Stimulated activated CD4-positive, alpha-beta T cell treated with anti-CD3 and anti-CD28 coated beads, Interleukin-15, amount 100 ng/mL, for 48 hours (primary cell): ENCODE measurements at regions not wholly inside any gene's neighbourhood (a gene's known extent, or its start where the extent isn't known, plus 50 kb on each side); places are given as distances from the start of the nearest gene placed in this dataset.
A peak's percentile ranks its signal among the peaks of the same experiment; 100 is the strongest.
"Not testable (repeated sequence)": the region's sequence is repeated elsewhere in the genome, so short reads cannot be mapped to it uniquely, and the experiment has no call there.

ENCODE experiments used
- DNase-seq, 2 donors: peaks; one replicate each; pipeline ENCODE4 v3.0.0-alpha.2; 2020; ENCODE audit warnings: low read depth in 2 of 2

DNA sequence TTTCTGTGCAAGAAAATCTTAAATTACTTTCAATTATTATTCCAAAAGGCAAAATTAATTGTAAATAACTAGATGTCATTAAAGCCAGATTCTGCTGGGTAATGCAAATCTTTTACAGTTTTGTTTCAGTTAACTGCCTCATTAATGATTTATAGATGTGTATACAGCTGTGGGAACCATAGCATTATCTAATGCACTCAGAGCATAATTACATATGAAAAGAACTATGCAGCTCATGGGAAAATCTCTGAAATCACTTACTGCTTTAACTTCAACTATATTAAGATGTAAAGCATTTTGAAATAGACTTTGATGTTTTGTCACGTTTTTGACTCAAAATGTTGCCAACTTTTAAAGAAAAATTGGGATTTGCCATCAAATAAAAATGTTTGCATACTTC, 630.3 kb upstream of the KLHL4 start:
- no peak for DNase-seq

DNA sequence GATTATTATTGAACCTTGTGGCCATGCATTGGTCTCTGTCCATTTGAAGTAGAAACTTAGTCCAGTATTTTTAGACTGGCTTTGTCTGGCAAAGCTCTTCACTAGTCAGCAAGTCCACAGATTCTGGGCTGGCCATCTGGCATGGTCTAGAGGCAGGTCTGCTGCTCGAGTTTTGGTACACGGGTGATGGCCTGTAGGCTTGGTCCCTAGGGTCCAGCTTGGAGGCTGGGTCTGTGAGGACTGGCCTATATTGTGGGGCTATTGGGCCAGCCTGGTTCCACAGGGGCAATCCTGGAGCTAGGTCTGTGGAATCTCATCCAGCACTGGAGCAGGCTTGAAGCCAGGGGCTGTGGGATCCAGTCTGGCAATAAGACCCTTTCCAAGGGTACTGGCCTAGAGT, 607.6 kb upstream of the KLHL4 start:
- DNase-seq: no peak

DNA sequence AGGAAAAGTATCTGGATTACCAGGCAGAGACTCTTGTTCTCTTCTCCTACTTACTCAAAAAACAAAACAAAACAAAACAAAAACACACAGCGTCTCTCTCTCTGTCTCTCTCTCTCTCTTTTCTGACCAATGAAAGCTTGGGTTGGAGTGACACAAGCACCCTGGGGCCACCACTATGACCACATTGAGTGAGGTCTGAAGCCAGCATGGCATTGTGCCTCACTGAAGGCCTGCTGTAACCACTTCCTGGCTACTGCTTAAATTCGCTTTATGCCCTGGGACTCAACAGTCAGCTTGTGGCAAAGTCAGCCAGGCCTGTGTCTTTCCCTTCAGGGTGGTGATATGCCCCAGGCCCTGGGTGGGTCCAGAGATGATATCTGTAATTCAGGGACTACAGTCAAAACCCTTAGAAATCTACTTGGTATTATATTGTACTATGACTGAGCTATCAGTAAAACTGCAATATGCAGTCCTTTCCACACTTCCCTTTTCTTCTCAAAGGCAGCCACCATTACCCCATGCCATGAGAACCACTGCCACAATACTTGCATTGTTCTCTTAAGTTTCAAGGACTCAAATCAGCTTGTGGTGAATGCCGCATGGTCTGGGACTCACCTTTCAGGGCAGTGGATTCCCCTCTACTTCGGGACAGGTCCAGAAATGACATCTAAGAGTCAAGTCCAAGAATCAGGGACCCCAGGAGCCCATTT, 606.8 kb upstream of the KLHL4 start:
- DNase-seq: no peak

DNA sequence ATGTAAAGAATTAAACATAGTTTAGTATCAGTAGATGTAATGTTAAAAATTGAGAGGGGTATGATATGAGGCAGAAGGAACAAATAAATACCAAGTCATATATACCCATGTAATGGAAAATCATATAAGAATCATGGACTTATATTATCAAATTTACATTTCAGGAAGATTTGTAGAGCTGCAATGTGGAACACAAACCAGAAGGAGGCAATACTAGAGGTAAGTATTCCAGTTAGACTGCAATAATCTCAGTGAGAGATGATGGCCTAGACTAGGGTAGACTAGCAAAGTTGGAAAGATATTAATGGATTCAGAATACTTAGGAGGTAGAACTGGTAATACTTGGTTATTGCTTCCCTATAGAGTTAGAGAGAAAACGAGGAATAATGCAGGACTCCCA, 603.0 kb upstream of the KLHL4 start:
- no peak for DNase-seq

DNA sequence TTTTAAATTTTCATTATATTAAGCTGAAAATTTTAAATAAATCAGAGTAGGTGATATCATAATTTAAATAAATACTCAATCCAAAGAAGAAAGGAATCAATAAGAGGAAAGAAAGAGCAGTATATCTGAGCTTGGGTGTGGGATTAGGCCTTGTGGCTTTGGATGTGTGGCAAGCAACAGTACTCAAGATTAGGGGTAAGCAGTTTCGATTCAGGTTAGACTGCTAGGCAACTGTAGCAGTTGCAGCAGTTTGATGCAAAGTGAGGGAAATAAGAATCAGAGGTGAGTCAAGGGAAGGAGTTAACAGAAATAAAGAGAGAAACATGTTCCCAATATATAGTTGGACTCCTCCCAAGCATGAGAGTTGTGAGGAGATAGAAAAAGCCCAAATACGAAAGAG, 599.6 kb upstream of the KLHL4 start:
- DNase-seq: no peak

DNA sequence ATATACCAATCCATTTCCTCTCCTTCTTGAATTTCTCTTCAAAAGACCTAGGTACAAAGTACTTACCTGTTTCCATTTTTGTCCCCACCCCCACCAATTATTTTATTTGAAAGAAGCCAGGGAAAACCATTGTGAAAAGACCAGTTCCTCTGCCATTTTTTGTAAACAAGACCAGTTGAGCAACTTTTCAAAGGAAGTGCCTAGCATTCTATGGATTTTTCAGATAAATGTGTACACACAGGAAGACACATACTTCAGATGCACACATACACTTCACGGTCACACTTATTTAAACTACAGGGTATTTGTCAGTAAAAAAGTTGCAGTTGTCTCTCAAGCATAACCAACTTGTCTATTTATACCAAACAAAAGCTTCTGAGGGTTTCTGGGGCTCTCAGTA, 587.2 kb upstream of the KLHL4 start:
- no peak for DNase-seq

DNA sequence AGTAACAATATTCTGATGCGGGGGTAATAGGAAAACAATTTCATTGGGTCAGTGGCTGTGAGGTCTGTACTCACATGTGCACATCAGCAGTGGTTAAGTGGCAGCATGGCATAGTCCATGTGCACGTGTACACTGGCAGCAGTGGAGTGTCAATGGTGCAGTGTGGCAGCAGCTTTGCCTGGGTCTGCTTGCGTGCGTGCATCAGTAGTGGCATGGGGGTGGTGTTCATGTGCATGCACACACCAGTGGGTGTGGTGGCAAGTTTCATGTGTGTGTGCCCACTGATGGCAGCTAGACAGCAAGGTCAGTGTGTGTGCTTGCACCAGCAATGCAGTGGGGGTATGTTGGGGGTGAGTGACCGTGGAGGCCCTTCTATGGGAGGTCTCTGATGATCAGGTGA, 581.6 kb upstream of the KLHL4 start:
- no peak for DNase-seq

DNA sequence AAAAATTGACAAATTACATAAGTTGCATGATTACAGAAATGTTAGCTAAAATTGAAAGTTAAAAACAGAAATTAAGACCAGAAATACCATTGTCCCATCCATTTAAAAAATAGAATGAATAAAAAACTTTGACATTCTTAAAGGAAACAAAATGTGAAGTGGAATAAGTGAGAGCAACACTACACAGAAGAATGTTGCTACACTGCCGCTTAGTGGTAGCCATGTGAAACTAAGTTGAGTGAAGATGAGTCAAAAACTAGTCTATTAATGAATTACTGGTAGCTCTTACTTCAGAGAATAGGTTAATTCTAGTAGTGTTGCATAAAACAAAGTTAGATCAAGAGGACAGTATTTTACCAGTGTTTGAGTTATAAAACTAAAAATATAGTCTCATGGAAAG, 571.0 kb upstream of the KLHL4 start:
- peak in 1 of 2 donors; percentile 0 for DNase-seq

DNA sequence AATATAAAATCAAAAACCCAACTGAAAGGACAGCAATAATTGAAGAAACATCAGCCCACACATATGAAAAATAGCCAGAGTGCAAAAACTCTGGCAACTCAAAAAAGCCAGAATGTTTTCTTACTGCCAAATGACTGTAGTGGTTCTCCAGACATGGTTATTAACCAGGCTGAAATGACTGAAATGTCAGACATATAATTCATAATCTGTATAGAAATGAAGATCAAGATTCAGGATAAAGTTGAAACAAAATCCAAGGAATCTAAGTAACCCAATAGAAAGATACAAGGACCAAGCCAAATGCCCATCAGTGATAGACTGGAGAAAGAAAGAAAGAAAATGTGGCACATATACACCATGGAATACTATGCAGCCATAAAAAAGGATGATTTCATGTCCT, 553.3 kb upstream of the KLHL4 start:
- DNase-seq: no peak

DNA sequence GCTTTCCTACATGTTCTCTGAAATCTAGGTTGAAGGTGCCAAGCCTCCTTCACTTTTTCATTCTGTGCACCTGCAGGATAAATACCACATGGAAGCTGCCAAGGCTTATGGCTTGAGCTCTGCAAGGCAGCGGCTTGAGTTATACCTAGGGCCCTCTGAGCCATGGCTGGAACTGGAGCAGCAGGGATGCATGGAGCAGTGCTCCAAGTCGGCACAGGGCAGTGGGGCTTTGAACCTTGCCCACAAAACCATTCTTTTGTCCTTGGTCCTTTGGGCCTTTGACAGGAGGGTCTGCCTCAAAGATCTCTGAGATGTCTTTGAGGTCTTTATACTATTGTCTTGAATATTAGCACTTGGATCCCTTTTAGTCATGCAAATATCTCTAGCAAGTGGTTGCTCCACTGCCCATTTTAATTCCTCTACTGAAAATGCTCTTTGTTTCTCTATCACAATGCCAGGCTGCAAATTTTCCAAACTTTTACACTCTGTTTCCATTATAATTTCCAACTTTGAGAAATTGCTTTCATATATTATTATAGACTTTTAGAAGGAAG, 536.2 kb upstream of the KLHL4 start:
- no peak for DNase-seq

DNA sequence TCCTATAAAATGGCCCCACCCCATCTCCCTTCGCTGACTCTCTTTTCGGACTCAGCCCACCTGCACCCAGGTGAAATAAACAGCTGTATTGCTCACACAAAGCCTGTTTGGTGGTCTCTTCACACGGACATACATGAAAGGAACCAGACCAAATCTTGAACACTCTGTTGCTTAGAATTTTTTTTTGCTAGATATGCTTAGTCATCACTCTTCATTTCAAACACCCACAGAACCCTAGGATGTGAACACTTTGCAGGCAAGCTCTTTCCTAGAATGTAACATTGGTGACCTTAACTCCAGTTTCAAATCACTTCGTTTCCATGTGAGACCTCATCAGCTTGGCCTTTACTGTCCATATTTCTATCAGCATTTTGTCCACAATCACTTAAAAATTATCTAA, 530.3 kb upstream of the KLHL4 start:
- not testable (repeated sequence) for DNase-seq

DNA sequence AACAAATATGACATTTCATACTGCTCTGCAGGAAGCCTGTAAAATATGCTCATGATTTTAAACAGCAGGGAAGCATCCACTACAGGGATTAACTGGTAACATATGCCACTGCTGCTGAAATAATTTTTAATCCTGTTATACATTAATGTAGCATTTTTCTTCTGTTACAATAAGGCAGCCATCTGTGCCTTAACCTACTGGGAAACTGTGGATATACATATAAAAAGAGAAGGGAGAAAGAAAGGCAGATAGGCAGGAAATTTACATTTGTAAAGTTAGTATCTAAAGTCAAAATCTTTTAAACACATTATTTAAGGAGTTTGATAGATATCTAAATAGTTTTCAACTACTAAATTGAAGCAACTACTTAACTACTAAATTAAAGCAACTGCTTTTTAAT, 514.6 kb upstream of the KLHL4 start:
- no peak for DNase-seq

DNA sequence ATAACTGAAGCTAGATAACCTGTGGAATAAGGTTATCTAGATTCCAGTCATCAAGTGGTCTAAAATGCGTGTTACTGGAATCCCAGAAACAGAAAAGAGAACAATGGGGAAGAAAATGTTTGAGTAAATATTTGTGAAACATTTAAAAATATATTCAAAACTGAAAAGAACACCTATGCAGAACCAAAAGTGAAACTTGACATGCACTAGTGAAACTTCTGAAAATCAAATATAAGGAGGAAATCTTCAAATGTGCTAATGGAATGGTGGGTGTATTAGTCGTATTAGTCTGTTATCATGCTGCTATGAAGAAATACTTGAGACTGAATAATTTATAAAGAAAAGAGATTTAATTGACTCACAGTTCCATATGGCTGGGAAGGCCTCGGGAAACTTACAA, 512.4 kb upstream of the KLHL4 start:
- no peak for DNase-seq

DNA sequence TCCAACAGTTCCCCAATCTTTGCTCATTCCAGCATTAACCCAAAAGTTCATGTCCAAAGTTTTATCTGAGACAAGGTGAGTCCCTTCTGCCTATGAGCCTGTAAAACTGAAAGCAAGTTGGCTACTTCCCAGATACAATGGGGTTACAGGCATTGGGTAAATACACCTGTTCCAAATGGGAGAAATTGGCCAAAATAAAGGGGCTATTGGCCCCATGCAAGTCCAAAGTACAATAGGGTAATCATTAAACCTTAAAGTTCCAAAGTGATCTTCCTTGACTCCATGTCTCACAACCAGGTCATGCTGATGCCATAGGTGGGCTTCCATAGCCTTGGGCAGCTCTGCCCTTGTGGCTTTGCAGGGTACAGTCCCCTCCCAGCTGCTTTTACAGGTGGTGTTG, 511.7 kb upstream of the KLHL4 start:
- no peak for DNase-seq

DNA sequence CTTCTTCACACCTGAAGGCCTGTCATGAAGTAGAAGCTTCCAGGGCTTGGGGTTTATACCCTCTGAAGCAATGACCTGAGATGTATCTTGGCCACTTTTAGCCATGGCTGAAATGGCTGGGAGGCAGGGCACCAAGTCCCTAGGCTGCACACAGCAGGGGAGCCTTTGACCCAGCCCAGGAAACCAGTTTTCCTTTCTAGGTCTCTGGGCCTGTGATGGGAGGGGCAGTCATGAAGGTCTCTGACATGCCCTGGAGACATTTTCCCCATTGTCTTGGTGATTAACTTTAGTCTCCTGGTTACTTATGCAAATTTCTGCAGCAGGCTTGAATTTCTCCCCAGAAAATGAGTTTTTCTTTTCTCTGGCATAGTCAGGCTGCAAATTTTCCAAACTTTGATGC, 511.0 kb upstream of the KLHL4 start:
- no peak for DNase-seq

DNA sequence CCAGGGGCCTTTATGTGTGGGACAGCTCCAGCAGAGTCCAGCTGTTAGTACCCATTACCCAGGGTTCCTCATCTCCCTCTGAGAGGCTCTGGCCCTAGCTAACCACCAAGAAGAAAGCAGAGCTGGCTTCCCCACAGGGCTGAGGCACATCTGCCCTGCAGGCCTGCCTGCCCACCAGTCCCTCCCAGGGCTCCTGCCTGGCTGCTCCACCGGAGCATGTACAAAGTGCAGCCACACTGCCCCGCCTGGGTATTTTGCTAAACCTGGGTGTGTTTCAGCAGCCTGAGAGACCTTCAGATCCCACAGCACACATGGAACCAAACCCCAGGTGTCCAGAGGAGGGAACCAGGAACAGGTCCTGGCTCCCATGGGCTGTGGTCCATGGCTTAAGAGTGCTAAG, 500.4 kb upstream of the KLHL4 start:
- DNase-seq: no peak

DNA sequence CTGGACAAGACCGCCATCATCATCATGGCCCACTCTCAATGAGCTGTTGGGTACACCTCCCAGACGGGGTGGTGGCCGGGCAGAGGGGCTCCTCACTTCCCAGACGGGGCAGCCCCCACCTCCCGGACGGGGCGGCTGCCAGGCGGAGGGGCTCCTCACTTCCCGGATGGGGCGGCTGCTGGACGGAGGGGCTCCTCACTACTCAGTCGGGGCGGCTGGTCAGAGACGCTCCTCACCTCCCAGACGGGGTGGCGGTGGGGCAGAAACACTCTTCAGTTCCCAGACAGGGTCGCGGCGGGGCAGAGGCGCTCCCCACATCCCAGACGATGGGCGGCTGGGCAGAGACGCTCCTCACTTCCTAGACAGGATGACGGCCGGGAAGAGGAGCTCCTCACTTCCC, 484.5 kb upstream of the KLHL4 start:
- not testable (repeated sequence) for DNase-seq

DNA sequence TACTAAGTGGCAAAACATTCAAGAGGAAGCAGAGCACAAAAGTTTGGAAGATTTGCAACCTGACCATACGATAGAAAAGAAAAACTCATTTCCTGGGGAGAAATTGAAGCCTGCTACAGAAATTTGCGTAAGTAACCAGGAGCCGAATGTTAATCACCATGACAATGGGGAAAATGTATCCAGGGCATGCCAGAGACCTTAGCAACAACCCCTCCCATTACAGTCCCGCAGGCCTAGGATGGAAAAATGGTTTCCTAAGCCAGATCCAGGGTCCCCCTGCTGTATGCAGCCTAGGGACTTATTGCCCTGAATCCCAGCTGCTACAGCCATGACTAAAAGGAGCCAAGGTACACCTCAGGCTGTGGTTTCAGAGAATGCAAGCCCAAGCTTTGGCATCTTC, 472.2 kb upstream of the KLHL4 start:
- DNase-seq: no peak

DNA sequence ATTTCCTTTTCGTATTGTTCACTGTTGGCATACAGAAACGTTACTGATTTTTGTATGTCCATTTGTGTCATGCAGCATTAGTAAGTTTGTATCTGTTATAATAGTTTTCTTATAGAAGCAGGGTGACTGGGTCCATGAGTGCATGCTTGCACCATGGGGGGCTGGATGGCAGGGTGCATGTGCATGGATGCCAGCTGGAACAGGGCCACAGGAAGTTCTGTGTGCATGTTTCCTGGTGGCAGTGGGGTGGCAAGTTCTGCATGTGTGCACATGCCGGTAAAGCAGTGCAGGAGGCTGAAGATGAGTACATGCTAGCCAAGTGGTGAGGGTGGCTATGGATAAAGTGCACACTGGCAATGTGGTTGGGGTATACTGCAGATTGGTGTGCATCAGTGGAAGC, 468.0 kb upstream of the KLHL4 start:
- DNase-seq: no peak

DNA sequence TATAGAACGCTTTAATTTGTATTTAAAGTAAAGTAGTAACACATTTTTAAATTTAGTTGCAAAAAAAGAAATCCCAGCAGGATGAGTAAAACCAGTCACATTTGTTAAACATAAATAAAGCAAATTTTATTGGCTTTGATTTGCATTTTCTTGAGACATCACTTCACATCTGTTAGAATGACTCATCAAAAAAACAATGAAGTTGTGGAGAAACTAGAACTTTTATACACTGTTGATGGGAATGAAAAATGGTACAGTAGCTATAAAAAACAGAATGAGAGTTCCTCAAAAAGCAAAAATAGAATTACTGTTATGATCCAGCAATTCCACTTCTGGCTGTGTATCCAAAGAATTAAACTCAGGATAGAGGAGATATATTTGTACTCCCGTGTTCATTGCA, 454.0 kb upstream of the KLHL4 start:
- no peak for DNase-seq

DNA sequence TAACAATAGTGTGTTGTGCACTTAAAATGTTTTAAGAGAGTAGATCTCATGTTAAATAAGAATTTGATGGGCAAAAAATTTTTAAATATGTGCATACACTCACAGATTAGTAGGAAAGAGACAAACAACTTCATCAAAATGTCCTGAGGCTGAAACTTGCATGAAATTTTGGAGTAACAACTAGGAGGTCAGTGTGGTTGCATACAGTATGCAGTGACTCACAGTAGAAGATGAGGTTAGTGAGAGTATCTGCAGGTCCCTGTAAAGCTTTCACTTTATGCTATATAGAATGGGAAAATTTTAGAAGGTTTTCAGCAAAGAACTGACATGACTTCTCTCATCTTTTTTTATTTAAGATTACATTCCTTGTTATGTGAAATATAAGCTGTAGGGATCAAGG, 453.1 kb upstream of the KLHL4 start:
- DNase-seq: no peak

DNA sequence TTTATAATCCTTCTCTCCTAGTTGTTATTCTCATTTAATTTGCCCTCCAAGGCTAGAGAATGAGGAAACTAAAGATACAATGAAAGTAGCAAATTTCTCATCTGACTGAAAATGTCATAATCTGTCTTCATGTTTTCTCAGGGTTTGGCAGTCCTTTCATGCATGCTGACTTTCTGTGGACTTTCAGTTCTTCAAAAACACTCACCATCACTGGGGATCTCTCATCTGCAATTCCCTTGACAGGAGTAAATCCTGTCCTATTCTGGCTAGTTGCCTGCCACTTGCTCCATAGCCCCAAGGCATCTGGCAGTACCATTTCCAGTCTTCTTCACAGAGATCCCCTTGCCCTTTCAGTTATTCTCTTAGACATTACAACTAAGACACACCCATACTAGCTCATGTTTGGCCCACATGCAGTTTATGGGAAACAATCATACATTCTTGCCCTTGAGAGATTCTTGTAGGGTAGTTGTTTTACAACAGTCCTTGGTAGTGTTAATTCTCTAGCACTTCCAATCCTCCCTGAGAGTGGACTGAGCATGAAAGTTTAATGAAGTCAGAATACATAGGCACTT, 449.7 kb upstream of the KLHL4 start:
- DNase-seq: no peak

DNA sequence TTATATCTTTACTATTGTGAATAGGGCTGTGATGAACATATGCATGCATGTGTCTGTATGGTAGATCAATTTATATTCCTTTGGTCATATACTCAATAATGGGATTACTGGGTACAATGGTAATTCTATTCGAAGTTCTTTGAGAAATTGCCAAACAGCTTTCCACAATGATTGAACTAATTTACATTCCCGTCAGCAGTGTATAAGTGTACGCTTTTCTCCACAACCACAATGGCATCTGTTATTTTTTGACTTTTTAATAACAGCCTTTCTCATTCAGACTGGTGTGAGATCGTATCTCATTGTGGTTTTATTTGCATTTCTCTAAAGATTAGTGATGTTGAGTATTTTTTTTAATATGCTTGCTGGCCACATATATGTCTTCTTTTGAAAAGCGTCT, 439.4 kb upstream of the KLHL4 start:
- DNase-seq: no peak

DNA sequence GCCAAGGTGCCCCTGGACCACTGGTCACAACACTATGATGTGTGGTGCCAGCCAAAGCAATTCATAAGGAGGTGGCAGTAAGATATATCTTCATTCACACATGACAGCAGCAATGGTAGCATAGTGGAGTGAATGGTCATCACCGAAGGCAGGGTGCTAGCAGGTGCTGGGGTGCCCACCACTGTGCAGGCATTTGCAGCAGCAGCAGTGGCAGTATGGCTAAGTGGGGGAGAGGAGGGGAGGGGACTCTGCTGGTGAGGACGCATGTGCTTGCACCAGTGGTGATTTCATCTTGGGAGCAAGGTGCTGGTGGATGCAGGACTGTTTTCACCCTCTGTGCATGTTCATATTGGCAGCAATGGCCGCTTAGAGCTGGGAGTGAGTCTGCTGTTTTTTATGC, 419.1 kb upstream of the KLHL4 start:
- DNase-seq: no peak
